AG08396 (cell line): ENCODE measurements at regions not wholly inside any gene's neighbourhood (a gene's known extent, or its start where the extent isn't known, plus 50 kb on each side); places are given as distances from the start of the nearest gene placed in this dataset.
A peak's percentile ranks its signal among the peaks of the same experiment; 100 is the strongest.
"Not testable (repeated sequence)": the region's sequence is repeated elsewhere in the genome, so short reads cannot be mapped to it uniquely, and the experiment has no call there.

Experiments used
- DNase-seq: peaks from one replicate; pipeline ENCODE4 v3.0.0; 2012; ENCODE audit warnings: low spot score, mixed read lengths

- not testable (repeated sequence) for DNase-seq
Observed at GRCh38 chr4:49227941-49228340, 241.9 kb downstream of the CWH43 start.

GRCh38 chr4:49229243-49229642 is 243.2 kb downstream of the CWH43 start:
- not testable (repeated sequence) for DNase-seq

DNA sequence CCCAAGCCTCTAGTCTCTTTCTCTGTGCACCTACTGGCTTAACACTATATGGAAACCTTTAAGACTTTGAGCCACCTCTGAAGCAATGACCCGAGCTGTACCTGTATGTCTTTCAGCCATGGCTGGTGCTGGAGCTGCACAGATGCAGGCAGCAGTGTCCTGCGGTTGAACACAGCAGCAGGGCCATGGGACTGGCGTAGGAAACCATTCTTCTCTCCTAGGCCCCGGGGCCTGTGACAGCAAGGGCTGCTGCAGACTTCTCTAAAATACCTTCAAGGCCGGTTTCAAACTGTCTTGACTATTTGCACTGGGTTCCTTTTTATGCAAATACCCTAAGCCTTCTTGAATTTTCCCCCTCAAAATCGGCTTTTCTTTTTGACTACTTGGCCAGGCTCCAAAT is 243.6 kb downstream of the CWH43 start:
- DNase-seq = not testable (repeated sequence)

GRCh38 chr4:49233346-49233745 is 247.3 kb downstream of the CWH43 start:
- not testable (repeated sequence) for DNase-seq

- not testable (repeated sequence) for DNase-seq
Observed at GRCh38 chr4:49233749-49234148, 247.7 kb downstream of the CWH43 start.

DNA sequence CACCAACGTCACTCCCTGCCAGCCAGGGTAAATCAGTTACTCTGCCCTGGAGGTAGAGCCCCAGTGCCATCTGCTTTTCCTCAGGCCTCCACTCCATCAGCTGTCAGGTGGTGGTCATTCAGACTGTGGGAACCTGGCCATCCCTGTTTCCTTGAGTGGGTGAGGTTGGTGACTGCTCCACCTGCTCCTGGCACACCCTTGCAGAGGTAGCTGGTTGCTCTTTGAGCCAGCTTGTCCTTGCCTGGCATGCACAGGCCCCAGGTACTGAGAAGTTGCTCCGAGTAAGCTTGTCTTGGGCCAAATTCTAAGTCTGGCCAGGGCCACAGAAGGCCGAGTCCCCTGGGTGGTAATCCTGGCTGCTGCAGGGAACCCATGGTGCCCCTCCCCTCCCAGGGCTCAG is 248.3 kb downstream of the CWH43 start:
- not testable (repeated sequence) for DNase-seq

DNA sequence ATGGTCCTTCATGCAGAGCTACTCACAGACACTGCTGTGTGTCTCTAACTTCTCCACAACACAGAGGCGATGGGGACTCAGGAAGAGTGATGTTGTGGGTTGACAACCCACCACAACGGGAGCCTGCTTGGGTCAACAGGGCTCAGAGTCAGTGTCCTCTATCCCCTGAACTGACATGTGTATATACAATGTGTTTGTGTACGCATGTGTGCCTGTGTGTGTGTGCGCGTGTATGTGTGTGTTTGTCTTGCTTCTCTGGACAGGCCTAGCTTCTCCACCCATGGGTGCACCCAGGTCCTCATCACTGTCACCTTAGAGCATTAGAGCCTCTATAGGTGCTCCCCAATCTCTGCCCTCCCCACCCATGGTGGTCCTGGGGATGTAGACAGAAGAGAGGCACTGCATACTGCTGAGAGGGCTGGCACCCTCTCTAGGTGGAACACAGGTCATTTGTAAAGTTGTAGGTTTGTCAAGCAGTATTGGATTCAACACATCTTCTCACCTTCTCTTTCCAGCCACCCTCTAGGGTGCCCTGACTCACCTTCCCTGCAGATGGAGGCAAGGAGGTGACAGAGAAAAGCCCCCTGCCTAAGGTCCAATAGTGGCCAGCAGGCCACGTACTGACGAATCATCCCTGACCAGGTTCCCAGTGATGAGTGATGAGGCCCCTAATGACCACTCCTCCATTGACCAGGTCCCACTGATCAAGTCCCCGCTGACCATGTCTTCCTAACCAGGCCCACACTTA is 249.5 kb downstream of the CWH43 start:
- DNase-seq = not testable (repeated sequence)

DNA sequence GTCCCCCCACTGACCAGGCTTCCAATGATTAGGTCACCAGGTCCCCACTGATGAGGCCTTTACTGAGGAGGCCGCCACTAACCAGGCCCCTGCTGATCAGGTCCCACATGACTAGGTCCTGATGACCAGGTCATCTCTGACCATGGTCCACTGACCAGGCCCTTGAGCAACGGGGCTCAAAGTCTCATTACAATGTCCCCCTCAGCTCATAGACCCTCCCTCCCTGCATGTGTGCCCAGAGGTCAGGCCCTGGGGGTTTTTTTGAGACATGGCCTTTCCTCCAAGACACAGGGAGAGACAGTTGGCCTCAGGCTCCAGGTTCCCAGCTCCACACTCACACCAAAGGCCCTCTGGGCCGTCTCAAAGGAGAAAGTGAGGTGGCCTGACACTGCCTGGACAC is 250.4 kb downstream of the CWH43 start:
- not testable (repeated sequence) for DNase-seq

DNA sequence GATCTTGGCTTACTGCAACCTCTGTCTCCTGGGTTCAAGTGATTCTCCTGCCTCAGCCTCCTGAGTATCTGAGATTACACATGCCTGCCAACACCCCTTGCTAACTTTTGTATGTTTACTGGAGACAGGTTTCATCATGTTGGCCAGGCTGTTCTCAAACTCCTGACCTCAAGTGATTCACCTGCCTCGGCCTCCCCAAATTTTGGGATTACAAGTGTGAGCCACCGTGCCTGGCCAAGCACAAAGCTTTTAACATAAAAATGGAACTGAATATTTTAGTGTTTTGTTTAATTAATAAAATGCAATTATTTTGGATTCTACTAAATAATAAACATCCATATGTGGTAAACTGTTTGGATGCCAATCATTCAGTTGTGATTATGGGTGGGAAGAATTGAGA is 255.2 kb downstream of the CWH43 start:
- DNase-seq = not testable (repeated sequence)

- not testable (repeated sequence) for DNase-seq
Observed at GRCh38 chr4:49262786-49263185, 276.7 kb downstream of the CWH43 start.

- not testable (repeated sequence) for DNase-seq
Observed at GRCh38 chr4:49270435-49270834, 284.4 kb downstream of the CWH43 start.

GRCh38 chr4:49270912-49271311 is 284.8 kb downstream of the CWH43 start:
- DNase-seq = not testable (repeated sequence)

GRCh38 chr4:49285905-49286304 is 299.8 kb downstream of the CWH43 start:
- not testable (repeated sequence) for DNase-seq

GRCh38 chr4:49286926-49287745 is 301.1 kb downstream of the CWH43 start:
- DNase-seq = not testable (repeated sequence)

- not testable (repeated sequence) for DNase-seq
Observed at GRCh38 chr4:49287893-49288292, 301.8 kb downstream of the CWH43 start.

DNA sequence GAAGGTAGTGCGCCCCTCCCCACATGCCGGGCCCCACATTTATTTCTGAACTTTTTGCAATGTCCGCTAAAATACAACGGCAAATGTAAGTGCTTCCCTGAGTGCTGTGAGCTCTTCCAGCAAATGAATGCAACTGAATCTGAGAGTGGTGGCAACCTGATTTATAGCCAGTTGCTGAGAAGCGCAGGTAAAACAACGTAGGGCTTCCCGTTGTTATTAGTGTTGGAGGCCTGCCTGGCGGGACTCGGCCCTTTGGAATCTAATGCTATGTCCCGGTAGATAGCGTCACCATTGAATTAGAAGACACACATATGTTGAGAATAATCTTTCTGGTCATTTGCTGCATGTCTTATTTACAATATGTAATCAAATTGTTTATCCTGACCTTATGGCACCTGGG is 302.7 kb downstream of the CWH43 start:
- not testable (repeated sequence) for DNase-seq

DNA sequence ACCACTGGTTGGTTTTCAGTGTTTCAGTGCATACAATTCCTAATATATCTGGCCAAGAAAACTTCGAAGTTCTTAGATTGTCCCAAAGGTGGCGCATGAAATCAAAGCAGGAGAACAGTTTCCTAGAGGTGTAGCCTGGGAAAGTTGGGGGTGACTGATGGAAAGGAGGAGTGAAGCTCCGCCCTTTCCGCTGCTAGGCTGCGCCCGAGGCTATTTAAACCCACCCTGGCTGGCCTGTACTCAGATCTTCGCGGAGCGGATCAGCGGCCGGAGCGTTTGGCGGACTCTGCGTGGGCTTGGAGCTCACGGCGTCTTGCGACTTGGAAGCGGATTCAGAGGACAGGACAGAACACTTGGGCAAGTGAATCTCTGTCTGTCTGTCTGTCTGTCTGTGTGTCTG is 328.7 kb downstream of the CWH43 start:
- DNase-seq = not testable (repeated sequence)

- not testable (repeated sequence) for DNase-seq
Observed at GRCh38 chr4:49320725-49321410, 334.8 kb downstream of the CWH43 start.

GRCh38 chr4:49321511-49322300 is 335.6 kb downstream of the CWH43 start:
- not testable (repeated sequence) for DNase-seq

GRCh38 chr4:49322610-49323572 is 336.8 kb downstream of the CWH43 start:
- peak; percentile 0 for DNase-seq
